GM19372 (cell line): ENCODE measurements at regions not wholly inside any gene's neighbourhood (a gene's known extent, or its start where the extent isn't known, plus 50 kb on each side); places are given as distances from the start of the nearest gene placed in this dataset.

Experiments
- ATAC-seq: cut with Tn5 transposase; IDR thresholded peaks from one replicate; pipeline ENCODE4 v1.9.1; 2021; ENCODE audit warnings: mild to moderate bottlenecking, low read depth, moderate library complexity; ENCODE audit not compliant: unreplicated experiment

DNA sequence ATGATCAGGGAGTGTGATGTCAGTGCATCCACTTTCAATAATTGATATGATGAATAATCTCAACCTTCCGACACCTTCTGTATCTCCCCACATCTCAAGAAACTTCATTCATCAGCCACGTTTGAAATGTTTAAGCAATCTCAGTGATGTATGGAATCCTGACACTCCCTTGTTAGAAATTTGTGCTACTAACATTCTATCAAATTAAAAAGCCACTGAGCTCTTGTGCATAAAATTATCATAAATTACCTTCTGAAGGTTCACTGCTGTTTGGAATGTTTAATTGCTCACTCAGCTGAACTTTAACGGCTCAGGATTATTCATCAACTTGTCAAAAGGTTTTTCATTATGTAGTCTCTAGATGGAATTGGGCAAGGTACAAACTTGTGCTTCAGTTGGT is 108.4 kb upstream of the DPH6 start:
- ATAC-seq, result no peak

GRCh38 chr15:35657679-35658311 is 111.8 kb upstream of the DPH6 start:
- ATAC-seq, result no peak

- ATAC-seq, result no peak
Observed at GRCh38 chr15:35663956-35664355, 118.0 kb upstream of the DPH6 start.

DNA sequence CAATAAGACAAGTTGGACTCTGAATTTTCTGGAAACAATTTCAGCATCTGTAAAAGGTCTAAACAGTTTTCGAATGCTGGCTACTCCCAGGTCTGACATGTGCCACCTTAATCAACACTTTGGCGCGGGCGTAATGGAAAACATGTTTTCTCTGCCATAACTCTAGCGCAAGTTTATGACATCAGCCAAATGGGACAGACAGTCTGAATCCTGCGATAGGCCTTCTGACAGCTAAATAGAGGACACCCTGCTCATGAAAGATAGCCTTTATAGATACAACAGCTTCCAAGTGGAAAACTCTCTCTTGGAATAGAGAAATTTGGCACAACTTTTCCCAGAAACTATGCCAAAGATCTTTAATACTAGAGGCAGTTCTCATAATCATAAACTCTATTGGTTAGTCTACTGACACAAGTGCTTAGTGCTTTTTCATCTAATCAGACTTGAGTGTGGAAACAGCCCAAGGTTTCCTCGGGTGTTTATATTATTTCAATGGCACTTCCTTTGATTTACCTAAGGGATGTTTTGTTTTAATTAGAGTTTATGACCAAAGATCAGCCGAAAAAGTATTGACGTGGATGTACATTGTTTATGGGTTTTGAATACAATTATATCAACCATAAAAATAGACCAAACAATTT is 120.1 kb upstream of the DPH6 start:
- ATAC-seq, result no peak

DNA sequence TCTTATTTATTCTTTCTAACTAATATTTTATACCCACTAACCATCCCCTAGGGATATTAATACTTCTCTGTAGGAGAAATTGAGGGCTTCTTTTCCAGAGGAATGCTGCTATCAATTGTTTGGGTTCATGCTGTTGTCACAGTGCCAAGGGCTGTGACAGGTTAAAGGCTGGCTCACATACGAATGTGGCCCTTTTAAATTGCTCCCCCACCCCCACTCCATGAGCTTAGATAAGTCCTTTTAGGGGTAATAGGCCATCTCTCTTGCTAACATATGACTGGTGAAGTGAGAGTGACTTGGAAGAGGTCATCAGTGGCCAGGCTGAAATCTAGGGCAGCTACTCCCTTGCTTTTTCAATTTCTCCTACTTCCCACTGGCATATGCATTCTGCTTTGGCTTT is 121.9 kb upstream of the DPH6 start:
- ATAC-seq, result no peak

DNA sequence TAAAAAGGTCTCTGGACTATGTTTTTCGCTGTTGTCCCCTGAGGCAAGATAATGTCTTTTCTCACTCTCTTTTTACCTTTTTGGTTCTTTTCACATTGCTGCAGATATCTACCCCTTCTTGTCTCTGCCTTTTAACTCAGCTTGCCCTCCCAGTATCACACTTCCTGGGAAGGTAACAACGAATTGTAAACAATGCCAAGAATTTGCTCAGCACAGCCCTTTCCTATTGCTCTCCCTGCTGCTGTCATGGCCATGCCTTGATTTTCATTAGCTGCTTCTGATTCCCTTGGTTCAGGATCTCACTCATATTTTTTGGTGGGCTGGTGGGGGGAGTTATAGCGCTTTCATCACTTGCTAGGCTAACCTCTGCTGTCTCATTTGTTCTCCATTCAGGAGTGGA is 123.1 kb upstream of the DPH6 start:
- ATAC-seq, result no peak

GRCh38 chr15:35669432-35670045 is 123.6 kb upstream of the DPH6 start:
- no peak for ATAC-seq

GRCh38 chr15:35671197-35671596 is 125.2 kb upstream of the DPH6 start:
- no peak for ATAC-seq

GRCh38 chr15:35671981-35672380 is 126.0 kb upstream of the DPH6 start:
- ATAC-seq, result no peak

DNA sequence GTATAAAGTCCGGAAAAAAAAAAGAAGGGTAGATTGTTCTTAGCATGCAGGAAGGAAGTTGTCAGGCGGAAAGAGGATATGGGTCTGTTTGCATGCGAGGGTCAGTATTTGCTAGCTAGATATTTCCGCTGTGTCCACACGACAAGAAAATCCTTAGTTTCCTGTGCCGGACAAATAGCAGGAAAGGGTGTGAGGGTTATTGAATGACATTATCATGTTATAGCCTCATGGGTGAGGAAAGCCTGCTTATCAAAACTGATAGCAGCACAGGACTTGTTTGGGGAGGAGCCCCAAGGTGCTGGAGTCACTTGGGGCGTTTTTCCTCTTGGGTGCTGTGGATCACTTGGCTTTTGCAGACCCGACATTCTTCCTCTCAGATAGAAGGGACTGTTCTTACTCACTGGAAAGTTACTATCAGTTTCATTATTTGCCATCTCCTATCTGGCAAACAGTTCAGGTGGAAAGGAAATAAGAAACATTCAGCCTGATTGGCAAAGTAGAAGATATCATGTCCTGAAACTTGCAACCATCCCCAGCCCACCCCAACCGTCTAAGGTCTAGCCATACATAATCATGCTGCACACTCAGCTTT is 127.2 kb upstream of the DPH6 start:
- peak; percentile 62 for ATAC-seq

- ATAC-seq, result no peak
Observed at GRCh38 chr15:35674873-35675781, 129.2 kb upstream of the DPH6 start.

GRCh38 chr15:35678774-35679173 is 132.8 kb upstream of the DPH6 start:
- ATAC-seq, result no peak

GRCh38 chr15:35679186-35679585 is 133.2 kb upstream of the DPH6 start:
- no peak for ATAC-seq

DNA sequence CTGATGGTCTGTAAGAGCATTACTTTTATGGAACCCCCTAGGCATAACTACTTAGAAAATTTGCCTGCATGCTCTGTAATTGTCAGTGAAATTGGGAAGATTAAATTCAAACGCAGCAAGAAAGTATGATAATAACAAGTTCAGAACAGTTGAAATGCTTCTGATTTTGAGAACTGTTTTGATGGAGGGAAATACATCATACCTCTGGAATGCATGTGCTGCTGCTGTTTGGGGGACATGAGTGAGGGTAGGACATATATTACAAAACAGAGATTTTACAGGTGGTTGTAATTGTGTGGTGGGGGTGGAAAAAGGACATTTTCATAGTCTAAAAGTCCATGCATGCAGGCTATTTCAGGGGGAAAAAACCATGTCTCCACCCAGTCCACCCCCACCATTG is 135.0 kb upstream of the DPH6 start:
- ATAC-seq, result no peak

DNA sequence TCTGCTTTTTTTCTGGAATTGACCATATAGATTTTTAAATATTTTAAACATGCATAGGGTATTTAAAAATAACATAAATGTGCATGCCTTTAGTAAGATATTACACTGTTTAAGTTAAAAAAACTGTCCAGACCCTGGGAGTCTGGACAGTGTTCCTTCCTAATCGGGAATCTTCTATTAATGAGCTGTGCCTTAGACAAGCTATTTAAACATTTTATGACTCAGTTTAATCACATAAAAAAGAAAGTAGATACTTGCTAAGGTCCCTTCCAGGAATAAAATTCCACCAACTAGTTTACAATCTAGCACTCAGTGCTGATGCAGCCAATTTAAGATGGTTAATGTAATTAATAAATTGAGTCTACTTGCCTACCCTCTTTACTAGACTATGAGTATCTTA is 140.4 kb upstream of the DPH6 start:
- ATAC-seq, result no peak

DNA sequence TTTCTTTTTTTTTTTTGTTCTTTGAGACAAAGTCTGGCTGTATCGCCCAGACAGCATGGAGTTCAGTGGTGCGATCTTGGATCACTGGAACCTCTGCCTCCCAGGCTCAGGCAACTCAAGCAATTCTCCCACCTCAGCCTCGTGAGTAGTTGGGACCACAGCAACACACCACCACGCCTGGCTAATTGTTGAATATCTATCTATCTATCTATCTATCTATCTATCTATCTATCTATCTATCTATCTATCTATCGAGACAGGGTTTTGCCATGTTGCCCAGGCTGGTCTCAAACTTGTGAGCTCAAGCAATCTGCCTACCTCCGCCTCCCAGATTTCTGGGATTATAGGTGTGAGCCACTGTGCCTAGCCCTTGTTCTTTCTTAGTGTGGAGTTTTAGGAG is 143.3 kb upstream of the DPH6 start:
- ATAC-seq, result no peak

DNA sequence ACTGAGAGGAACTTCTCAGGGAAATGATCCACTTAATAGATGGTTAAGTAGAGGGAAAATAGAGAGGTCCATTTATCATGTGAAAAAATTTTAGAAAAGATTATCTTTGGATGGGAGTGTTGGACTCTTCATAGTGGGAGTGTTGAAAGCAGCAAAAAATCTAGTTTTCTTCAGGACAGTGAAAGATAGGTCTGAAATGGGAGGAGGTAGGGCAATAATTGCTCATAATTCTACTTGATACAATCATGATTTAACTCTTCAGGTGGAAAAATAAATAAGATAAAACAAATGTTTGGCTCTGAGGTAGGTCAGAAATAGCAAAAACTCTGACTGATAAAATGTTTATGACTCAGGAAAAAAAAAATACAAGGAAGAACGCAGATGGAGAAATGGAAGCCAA is 144.1 kb upstream of the DPH6 start:
- no peak for ATAC-seq

DNA sequence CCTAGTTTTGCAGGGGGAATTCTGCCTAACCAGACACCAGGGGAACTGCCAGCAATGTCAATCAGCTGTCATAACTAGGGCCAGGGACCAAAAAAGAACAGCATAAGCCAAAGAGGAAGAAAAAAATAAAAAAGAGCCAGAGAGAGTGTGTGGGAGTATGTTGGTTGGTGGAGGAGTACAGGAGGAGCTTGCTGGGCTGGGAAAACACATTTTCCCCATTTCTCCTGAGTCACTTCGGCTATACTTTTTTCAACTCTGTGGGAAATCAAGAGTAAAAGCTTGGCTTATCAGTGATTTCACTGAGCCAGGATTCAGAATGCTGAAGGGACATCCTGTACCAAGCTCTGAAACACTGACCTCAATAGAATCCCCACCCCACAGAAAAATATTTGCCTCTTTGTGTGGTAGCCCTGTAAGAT is 144.7 kb upstream of the DPH6 start:
- ATAC-seq, result no peak

- ATAC-seq, result no peak
Observed at GRCh38 chr15:35691173-35691761, 145.3 kb upstream of the DPH6 start.
